NAMALWA (cell line): ENCODE measurements at regions not wholly inside any gene's neighbourhood (a gene's known extent, or its start where the extent isn't known, plus 50 kb on each side); places are given as distances from the start of the nearest gene placed in this dataset.
A peak's percentile ranks its signal among the peaks of the same experiment; 100 is the strongest.

Experiments
- DNase-seq: peaks from one replicate; pipeline ENCODE4 v3.0.0-alpha.2; 2015; ENCODE audit warnings: low spot score

GRCh38 chr13:62653371-62653770 lies 1237.7 kb upstream of the PCDH20 start:
- no peak for DNase-seq

- peak; percentile 88 for DNase-seq
Measured at GRCh38 chr13:62643799-62644524, 1228.3 kb upstream of the PCDH20 start.

GRCh38 chr13:62643007-62643483 lies 1227.4 kb upstream of the PCDH20 start:
- DNase-seq, result no peak

GRCh38 chr13:62635161-62635560 lies 1219.5 kb upstream of the PCDH20 start:
- DNase-seq, result no peak

- no peak for DNase-seq
Measured at GRCh38 chr13:62633448-62633847, 1217.8 kb upstream of the PCDH20 start.

GRCh38 chr13:62631619-62632018 lies 1216.0 kb upstream of the PCDH20 start:
- no peak for DNase-seq

GRCh38 chr13:62631124-62631523 lies 1215.5 kb upstream of the PCDH20 start:
- DNase-seq, result no peak

GRCh38 chr13:62629618-62630017 lies 1214.0 kb upstream of the PCDH20 start:
- DNase-seq, result no peak

GRCh38 chr13:62627226-62627625 lies 1211.6 kb upstream of the PCDH20 start:
- no peak for DNase-seq

- peak; percentile 56 for DNase-seq
Measured at GRCh38 chr13:62626771-62627170, 1211.1 kb upstream of the PCDH20 start.

- no peak for DNase-seq
Measured at GRCh38 chr13:62625214-62625881, 1209.7 kb upstream of the PCDH20 start.

GRCh38 chr13:62613819-62614218 lies 1198.2 kb upstream of the PCDH20 start:
- DNase-seq, result no peak

GRCh38 chr13:62611343-62611742 lies 1195.7 kb upstream of the PCDH20 start:
- DNase-seq, result no peak

GRCh38 chr13:62598708-62599107 lies 1183.1 kb upstream of the PCDH20 start:
- DNase-seq, result no peak

GRCh38 chr13:62595976-62596375 lies 1180.3 kb upstream of the PCDH20 start:
- DNase-seq, result no peak

GRCh38 chr13:62593804-62594203 lies 1178.2 kb upstream of the PCDH20 start:
- DNase-seq, result no peak

GRCh38 chr13:62583466-62583865 lies 1167.8 kb upstream of the PCDH20 start:
- no peak for DNase-seq

GRCh38 chr13:62578402-62578801 lies 1162.8 kb upstream of the PCDH20 start:
- no peak for DNase-seq

GRCh38 chr13:62564770-62565169 lies 1149.1 kb upstream of the PCDH20 start:
- DNase-seq, result no peak

GRCh38 chr13:62563251-62563650 lies 1147.6 kb upstream of the PCDH20 start:
- DNase-seq, result no peak

- DNase-seq, result no peak
Measured at GRCh38 chr13:62556978-62557377, 1141.3 kb upstream of the PCDH20 start.

GRCh38 chr13:62551588-62551987 lies 1135.9 kb upstream of the PCDH20 start:
- no peak for DNase-seq

- peak; percentile 37 for DNase-seq
Measured at GRCh38 chr13:62544928-62545327, 1129.3 kb upstream of the PCDH20 start.

GRCh38 chr13:62537593-62537992 lies 1121.9 kb upstream of the PCDH20 start:
- DNase-seq, result no peak
